NOMO-1 treated with DMSO at 0.1 percent for 48 hours (cell line): ENCODE measurements at regions not wholly inside any gene's neighbourhood (a gene's known extent, or its start where the extent isn't known, plus 50 kb on each side); places are given as distances from the start of the nearest gene placed in this dataset.

Experiments used
- DNase-seq: peaks from one replicate; lab custom pipeline; 2025; ENCODE audit not compliant: unreplicated experiment; lab: John Stamatoyannopoulos, UW

GRCh38 chr18:10207682-10208345, 246.6 kb upstream of the APCDD1 start:
- no peak for DNase-seq

- no peak for DNase-seq
These were observed 245.1 kb upstream of the APCDD1 start for GRCh38 chr18:10209302-10209701.

- DNase-seq, result no peak
These were observed 244.3 kb upstream of the APCDD1 start for GRCh38 chr18:10210057-10210633.

GRCh38 chr18:10213526-10213925, 240.9 kb upstream of the APCDD1 start:
- DNase-seq, result peak; percentile 98

GRCh38 chr18:10215446-10215845, 239.0 kb upstream of the APCDD1 start:
- no peak for DNase-seq

- no peak for DNase-seq
These were observed 237.6 kb upstream of the APCDD1 start for GRCh38 chr18:10216791-10217190.

- DNase-seq, result no peak
These were observed 237.2 kb upstream of the APCDD1 start for GRCh38 chr18:10217211-10217610.

- DNase-seq, result no peak
These were observed 229.1 kb upstream of the APCDD1 start for GRCh38 chr18:10225300-10225699.

GRCh38 chr18:10226971-10227370, 227.5 kb upstream of the APCDD1 start:
- DNase-seq, result no peak

- DNase-seq, result no peak
These were observed 226.1 kb upstream of the APCDD1 start for GRCh38 chr18:10228326-10228725.

GRCh38 chr18:10229458-10229857, 225.0 kb upstream of the APCDD1 start:
- DNase-seq, result no peak

- DNase-seq, result peak; percentile 44
These were observed 224.4 kb upstream of the APCDD1 start for GRCh38 chr18:10230072-10230471.

GRCh38 chr18:10231220-10231619, 223.2 kb upstream of the APCDD1 start:
- peak; percentile 26 for DNase-seq

GRCh38 chr18:10232062-10232461, 222.4 kb upstream of the APCDD1 start:
- no peak for DNase-seq

GRCh38 chr18:10233082-10233875, 221.2 kb upstream of the APCDD1 start:
- no peak for DNase-seq

GRCh38 chr18:10234281-10234680, 220.2 kb upstream of the APCDD1 start:
- DNase-seq, result no peak

- no peak for DNase-seq
These were observed 219.3 kb upstream of the APCDD1 start for GRCh38 chr18:10234912-10235660.

- DNase-seq, result no peak
These were observed 218.8 kb upstream of the APCDD1 start for GRCh38 chr18:10235661-10235952.

GRCh38 chr18:10239103-10239502, 215.3 kb upstream of the APCDD1 start:
- DNase-seq, result no peak

- peak; percentile 27 for DNase-seq
These were observed 214.3 kb upstream of the APCDD1 start for GRCh38 chr18:10239991-10240634.

GRCh38 chr18:10240973-10241372, 213.5 kb upstream of the APCDD1 start:
- DNase-seq, result no peak
